ENCODE measurements at regions not wholly inside any gene's neighbourhood (a gene's known extent, or its start where the extent isn't known, plus 50 kb on each side); places are given as distances from the start of the nearest gene placed in this dataset.

GRCh38 chr5:133831491-133832224, 136.8 kb downstream of the C5orf15 start:
- TF ChIP-seq, protein P1, sequence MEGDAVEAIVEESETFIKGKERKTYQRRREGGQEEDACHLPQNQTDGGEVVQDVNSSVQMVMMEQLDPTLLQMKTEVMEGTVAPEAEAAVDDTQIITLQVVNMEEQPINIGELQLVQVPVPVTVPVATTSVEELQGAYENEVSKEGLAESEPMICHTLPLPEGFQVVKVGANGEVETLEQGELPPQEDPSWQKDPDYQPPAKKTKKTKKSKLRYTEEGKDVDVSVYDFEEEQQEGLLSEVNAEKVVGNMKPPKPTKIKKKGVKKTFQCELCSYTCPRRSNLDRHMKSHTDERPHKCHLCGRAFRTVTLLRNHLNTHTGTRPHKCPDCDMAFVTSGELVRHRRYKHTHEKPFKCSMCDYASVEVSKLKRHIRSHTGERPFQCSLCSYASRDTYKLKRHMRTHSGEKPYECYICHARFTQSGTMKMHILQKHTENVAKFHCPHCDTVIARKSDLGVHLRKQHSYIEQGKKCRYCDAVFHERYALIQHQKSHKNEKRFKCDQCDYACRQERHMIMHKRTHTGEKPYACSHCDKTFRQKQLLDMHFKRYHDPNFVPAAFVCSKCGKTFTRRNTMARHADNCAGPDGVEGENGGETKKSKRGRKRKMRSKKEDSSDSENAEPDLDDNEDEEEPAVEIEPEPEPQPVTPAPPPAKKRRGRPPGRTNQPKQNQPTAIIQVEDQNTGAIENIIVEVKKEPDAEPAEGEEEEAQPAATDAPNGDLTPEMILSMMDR (IDR thresholded peaks at IDR 0.05), result no peak
- no peak for TF ChIP-seq POLR2A (IDR thresholded peaks at IDR 0.05)

Measured in thyroid gland (tissue), 4 donors.